HCT116 (cell line): ENCODE measurements at regions not wholly inside any gene's neighbourhood (a gene's known extent, or its start where the extent isn't known, plus 50 kb on each side); places are given as distances from the start of the nearest gene placed in this dataset.

Experiments
- ATAC-seq: fragments of 200-7000 bp; cut with Tn5 transposase; 2 replicates; pipeline ENCODE4 v1.9.1; 2020; ENCODE audit warnings: mild to moderate bottlenecking, moderate library complexity
- BruUV-seq: library from RNA; stranded (reverse); fragments of 400-500 nt; replicated peaks from 2 replicates; lab custom pipeline; 2021; lab: Mats Ljungman, UMichigan
- CTCF ChIA-PET: fragments of 300-600 bp; sonication (Branson Sonifier 250); formaldehyde crosslinking; loops from one replicate; lab custom pipeline; 2021; ENCODE audit warnings: antibody characterized with exemption; lab: Charles Lee
- POLR2A ChIA-PET: fragments of 300-600, 350-600 bp; sonication (Branson Sonifier 250); formaldehyde crosslinking; loops from one replicate; lab custom pipeline; 2021; ENCODE audit warnings: antibody characterized with exemption; lab: Charles Lee
- RAD21 ChIA-PET, 2 experiments: fragments of 300-600 bp; sonication (Branson Sonifier 250); formaldehyde crosslinking; loops; one replicate each; lab custom pipeline; 2023; ENCODE audit warnings: low total read pairs in 2 of 2; ENCODE audit not compliant: uncharacterized antibody in 2 of 2, unreplicated experiment in 2 of 2, low non-redundant PET in 1 of 2; lab: Charles Lee
- DNase-seq: peaks from one replicate; pipeline ENCODE4 v3.0.0-alpha.2; 2010; ENCODE audit warnings: low read depth, low spot score
- H2AFZ ChIP-seq: fragments of 200-600 bp; shearing (Covaris generic), sonication (generic); 2 replicates; pipeline ENCODE4 v1.6.1; 2017; ENCODE audit warnings: low read depth, mixed run types, mixed read lengths, antibody characterized with exemption, low read length; ENCODE audit not compliant: poor library complexity, severe bottlenecking
- H3K27ac ChIP-seq: 2 replicates; pipeline ENCODE4 v1.5.1; 2012; ENCODE audit warnings: low read depth, low read length
- H3K27me3 ChIP-seq: fragments of 200-600 bp; sonication (generic); 2 replicates; pipeline ENCODE4 v1.6.1; 2016; ENCODE audit warnings: mixed run types, low read length, mixed read lengths; ENCODE audit not compliant: insufficient read depth
- H3K36me3 ChIP-seq, 2 experiments: fragments of 200-500 bp in 1 of 2; fragments of 200-600 bp in 1 of 2; sonication (Bioruptor generic) in 1 of 2; sonication (generic) in 1 of 2; 2 replicates each; pipeline versions ENCODE4 v1.5.1 to v1.6.1; 2014 to 2016; ENCODE audit warnings: low read length in 2 of 2, inconsistent platforms in 1 of 2, mixed read lengths in 1 of 2, mixed run types in 1 of 2; ENCODE audit not compliant: insufficient read depth in 2 of 2, control insufficient read depth in 1 of 2
- H3K4me1 ChIP-seq, 2 experiments: fragments of 200-600 bp in 1 of 2; sonication (generic) in 1 of 2; 2 replicates each; pipeline versions ENCODE4 v1.5.1 to v1.6.1; 2012 to 2017; ENCODE audit warnings: low read length in 2 of 2, inconsistent platforms in 1 of 2, mild to moderate bottlenecking in 1 of 2, mixed read lengths in 1 of 2, mixed run types in 1 of 2, moderate library complexity in 1 of 2; ENCODE audit not compliant: insufficient read depth in 2 of 2, control insufficient read depth in 1 of 2
- H3K4me2 ChIP-seq: fragments of 200-600 bp; sonication (generic); 2 replicates; pipeline ENCODE4 v1.6.1; 2017; ENCODE audit warnings: mixed run types, low read length, mixed read lengths
- H3K4me3 ChIP-seq, 2 experiments: fragments of 200-600 bp in 1 of 2; sonication (generic) in 1 of 2; replicated peaks in 1 of 2; 2 replicates each; pipeline ENCODE4 v1.5.1; 2011 to 2016; ENCODE audit warnings: low read length in 2 of 2, control low read depth in 1 of 2, low read depth in 1 of 2, mild to moderate bottlenecking in 1 of 2, mixed read lengths in 1 of 2, mixed run types in 1 of 2
- H3K79me2 ChIP-seq: fragments of 200-600 bp; sonication (generic); 2 replicates; pipeline ENCODE4 v1.6.1; 2017; ENCODE audit warnings: mild to moderate bottlenecking, mixed run types, low read length, moderate library complexity, mixed read lengths; ENCODE audit not compliant: insufficient read depth
- H3K9ac ChIP-seq: fragments of 200-600 bp; sonication (generic); 2 replicates; pipeline ENCODE4 v1.6.1; 2016; ENCODE audit warnings: low read length, mixed read lengths
- H3K9me2 ChIP-seq: fragments of 200-600 bp; sonication (generic), shearing (Covaris generic); 2 replicates; pipeline ENCODE4 v1.6.1; 2017; ENCODE audit warnings: mixed run types, mild to moderate bottlenecking, moderate library complexity; ENCODE audit not compliant: insufficient read depth
- H3K9me3 ChIP-seq, 2 experiments: fragments of 200-500 bp in 1 of 2; fragments of 200-600 bp in 1 of 2; sonication (Bioruptor generic) in 1 of 2; sonication (generic) in 1 of 2; 2 replicates each; pipeline ENCODE4 v1.6.1; 2014 to 2017; ENCODE audit warnings: low read length in 2 of 2, mixed read lengths in 2 of 2, inconsistent platforms in 1 of 2, low read depth in 1 of 2, mild to moderate bottlenecking in 1 of 2, mixed run types in 1 of 2, moderate library complexity in 1 of 2; ENCODE audit not compliant: control insufficient read depth in 1 of 2, insufficient read depth in 1 of 2
- H4K20me1 ChIP-seq: fragments of 200-600 bp; sonication (generic), shearing (Covaris generic); 2 replicates; pipeline ENCODE4 v1.6.1; 2017; ENCODE audit warnings: mixed run types, mild to moderate bottlenecking, moderate library complexity; ENCODE audit not compliant: insufficient read depth
- EZH2 ChIP-seq: fragments of 200-600 bp; sonication (generic); IDR thresholded peaks from 2 replicates; pipeline ENCODE4 v1.6.1; 2017; ENCODE audit warnings: antibody characterized with exemption, mixed run types
- EZH2phosphoT487 ChIP-seq: fragments of 200-600 bp; IDR thresholded peaks from 2 replicates; pipeline ENCODE4 v1.6.1; 2018; ENCODE audit warnings: antibody characterized with exemption, borderline replicate concordance
- RAD21 ChIP-seq: IDR thresholded peaks from 2 replicates; pipeline ENCODE4 v1.6.1; 2012; ENCODE audit warnings: low read depth, mild to moderate bottlenecking
- SIN3A ChIP-seq: IDR thresholded peaks from 2 replicates; pipeline ENCODE4 v1.6.1; 2012; ENCODE audit warnings: low read depth
- SP1 ChIP-seq: IDR thresholded peaks from 2 replicates; pipeline ENCODE4 v1.6.1; 2012; ENCODE audit warnings: low read depth
- TCF7L2 ChIP-seq: IDR thresholded peaks from 2 replicates; pipeline ENCODE4 v1.7.0; 2011; ENCODE audit warnings: borderline replicate concordance, inconsistent platforms; ENCODE audit not compliant: insufficient read depth, insufficient read length; ENCODE audit errors: extremely low read depth
- intact Hi-C: fragments of 100-400 bp; cut with micrococcal nuclease; formaldehyde crosslinking; loops from 2 replicates; pipeline ENCODE4 v1.10.0; 2022
- TF ChIP-seq, protein P1 (sequence below): IDR thresholded peaks from 2 replicates; pipeline ENCODE4 v1.6.1; 2011; ENCODE audit warnings: mild to moderate bottlenecking, low read length, moderate library complexity; ENCODE audit not compliant: insufficient replicate concordance; ENCODE audit errors: extremely low read depth
- TF ChIP-seq, protein P2 (sequence below): IDR thresholded peaks from 2 replicates; pipeline ENCODE4 v1.6.1; 2012; ENCODE audit warnings: low read depth

DNA sequence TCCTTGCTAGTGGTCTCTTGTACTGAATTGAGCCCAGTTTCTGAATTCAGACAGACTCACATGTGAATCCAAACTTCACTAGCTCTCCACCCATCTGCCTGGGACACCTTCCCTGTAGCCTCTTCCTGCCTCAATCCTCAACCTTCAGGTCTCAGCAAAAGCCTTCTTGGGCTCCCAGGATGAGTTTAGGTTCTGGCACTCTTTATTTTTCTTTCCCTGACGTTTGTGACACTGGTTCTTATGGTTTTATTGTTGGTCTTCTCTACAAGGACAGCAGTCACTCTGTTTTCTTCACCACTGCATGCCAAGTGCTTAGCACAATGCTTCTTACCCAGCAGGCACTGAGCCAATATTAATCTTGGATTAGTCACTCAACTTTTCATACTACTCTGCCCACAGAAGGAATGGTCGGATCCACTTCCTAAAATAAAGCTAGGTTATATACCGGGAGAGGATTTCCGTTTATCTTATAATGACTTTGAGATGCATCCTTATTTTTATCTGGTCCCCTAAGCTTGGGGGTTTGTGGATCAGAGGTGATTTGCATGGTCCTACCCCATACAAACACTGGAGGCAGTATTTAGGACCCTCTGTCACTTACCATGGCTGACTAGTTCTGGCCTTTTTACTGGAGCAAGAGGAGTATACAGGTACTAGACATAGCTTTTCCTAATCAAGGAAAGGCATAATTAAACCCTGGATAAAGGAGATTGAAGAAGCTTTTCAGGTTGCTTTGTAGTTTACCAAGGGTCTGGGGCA, 186.3 kb downstream of the MYCN start (continued):
- TF ChIP-seq, protein P1, sequence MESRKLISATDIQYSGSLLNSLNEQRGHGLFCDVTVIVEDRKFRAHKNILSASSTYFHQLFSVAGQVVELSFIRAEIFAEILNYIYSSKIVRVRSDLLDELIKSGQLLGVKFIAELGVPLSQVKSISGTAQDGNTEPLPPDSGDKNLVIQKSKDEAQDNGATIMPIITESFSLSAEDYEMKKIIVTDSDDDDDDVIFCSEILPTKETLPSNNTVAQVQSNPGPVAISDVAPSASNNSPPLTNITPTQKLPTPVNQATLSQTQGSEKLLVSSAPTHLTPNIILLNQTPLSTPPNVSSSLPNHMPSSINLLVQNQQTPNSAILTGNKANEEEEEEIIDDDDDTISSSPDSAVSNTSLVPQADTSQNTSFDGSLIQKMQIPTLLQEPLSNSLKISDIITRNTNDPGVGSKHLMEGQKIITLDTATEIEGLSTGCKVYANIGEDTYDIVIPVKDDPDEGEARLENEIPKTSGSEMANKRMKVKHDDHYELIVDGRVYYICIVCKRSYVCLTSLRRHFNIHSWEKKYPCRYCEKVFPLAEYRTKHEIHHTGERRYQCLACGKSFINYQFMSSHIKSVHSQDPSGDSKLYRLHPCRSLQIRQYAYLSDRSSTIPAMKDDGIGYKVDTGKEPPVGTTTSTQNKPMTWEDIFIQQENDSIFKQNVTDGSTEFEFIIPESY = no peak
- TF ChIP-seq, all 23 proteins: peak for 0

DNA sequence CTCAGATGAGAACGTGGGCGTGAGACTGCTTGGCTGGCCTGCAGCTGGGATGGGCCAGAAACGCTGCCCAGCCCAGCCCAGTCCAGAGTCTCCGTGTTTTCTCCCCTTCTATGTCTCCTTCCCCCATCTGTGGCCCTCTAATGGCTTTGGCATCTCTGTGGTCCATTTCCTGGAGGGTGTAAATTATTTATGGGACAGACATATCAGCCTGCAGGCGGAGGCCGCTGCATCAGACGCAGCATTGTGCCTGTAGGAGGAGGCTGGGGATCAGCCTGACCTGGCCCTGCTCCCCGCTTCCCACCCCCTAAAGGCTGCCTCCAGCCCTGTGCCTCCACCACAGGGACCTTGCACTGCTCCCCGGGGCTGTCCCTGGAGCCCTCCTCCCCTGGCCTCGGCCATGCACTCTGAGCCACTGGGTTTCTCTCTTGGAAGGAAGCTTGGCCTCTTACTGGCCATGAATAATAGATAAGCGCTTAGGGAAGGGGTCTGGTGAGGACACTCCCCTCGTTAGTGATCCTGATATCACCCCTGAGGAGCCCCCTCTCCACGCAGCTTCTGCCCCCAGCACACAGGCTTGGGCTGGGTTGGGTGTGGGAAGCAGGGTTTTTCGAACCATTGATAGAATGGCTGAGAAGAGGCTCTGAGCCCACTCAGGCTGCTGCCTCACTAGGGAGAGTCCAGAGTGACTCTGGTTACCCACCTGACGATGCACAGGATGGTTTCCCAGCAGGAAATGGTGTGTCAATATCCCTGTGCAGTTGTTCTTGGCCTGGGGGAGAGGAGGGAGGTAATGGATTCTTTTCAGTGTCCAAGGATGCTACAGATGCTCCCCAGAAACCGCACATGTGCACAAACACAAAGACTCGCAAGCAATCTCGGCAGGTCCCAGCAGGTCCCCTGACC, 185.5 kb downstream of the MYCN start:
- Histone ChIP-seq H3K9me2 (no peaks in the 10 kb centered on the region), H3K4me3 (no peak overlapping the region), H3K36me3 (no peaks in the 10 kb centered on the region), H3K9me3 (no peaks in the 10 kb centered on the region), H3K27ac (no peak overlapping the region), H3K27me3 (no peaks in the 10 kb centered on the region), H3K4me2 (no peak overlapping the region), H3K79me2 (no peaks in the 10 kb centered on the region), H4K20me1 (no peaks in the 10 kb centered on the region), H3K9ac (no peak overlapping the region), H2AFZ (no peak overlapping the region), H3K4me1 (no peaks in the 10 kb centered on the region)
- no peak for ATAC-seq
- BruUV-seq = no TSS peak
- CTCF ChIA-PET = no interaction called here
- no peak for DNase-seq
- POLR2A ChIA-PET = no interaction called here
- RAD21 ChIA-PET = no interaction called here
- intact Hi-C loops = no loop called here
- TF ChIP-seq, protein P1 = no peak
- no peak for TF ChIP-seq RAD21
- no peak for TF ChIP-seq EZH2
- no peak for TF ChIP-seq EZH2phosphoT487
- TF ChIP-seq, protein P2, sequence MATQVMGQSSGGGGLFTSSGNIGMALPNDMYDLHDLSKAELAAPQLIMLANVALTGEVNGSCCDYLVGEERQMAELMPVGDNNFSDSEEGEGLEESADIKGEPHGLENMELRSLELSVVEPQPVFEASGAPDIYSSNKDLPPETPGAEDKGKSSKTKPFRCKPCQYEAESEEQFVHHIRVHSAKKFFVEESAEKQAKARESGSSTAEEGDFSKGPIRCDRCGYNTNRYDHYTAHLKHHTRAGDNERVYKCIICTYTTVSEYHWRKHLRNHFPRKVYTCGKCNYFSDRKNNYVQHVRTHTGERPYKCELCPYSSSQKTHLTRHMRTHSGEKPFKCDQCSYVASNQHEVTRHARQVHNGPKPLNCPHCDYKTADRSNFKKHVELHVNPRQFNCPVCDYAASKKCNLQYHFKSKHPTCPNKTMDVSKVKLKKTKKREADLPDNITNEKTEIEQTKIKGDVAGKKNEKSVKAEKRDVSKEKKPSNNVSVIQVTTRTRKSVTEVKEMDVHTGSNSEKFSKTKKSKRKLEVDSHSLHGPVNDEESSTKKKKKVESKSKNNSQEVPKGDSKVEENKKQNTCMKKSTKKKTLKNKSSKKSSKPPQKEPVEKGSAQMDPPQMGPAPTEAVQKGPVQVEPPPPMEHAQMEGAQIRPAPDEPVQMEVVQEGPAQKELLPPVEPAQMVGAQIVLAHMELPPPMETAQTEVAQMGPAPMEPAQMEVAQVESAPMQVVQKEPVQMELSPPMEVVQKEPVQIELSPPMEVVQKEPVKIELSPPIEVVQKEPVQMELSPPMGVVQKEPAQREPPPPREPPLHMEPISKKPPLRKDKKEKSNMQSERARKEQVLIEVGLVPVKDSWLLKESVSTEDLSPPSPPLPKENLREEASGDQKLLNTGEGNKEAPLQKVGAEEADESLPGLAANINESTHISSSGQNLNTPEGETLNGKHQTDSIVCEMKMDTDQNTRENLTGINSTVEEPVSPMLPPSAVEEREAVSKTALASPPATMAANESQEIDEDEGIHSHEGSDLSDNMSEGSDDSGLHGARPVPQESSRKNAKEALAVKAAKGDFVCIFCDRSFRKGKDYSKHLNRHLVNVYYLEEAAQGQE = no peak
- TF ChIP-seq SIN3A = no peak
- TF ChIP-seq TCF7L2 = no peak
- no peak for TF ChIP-seq SP1
- TF ChIP-seq, all 23 proteins: peak for 0
